SK-N-SH treated with all-trans-retinoic acid at 6 μM for 48 hours (cell line): ENCODE measurements at regions not wholly inside any gene's neighbourhood (a gene's known extent, or its start where the extent isn't known, plus 50 kb on each side); places are given as distances from the start of the nearest gene placed in this dataset.

Experiments used
- BACH2 ChIP-seq: fragments of 250-450 bp; sonication (Bioruptor Pico); IDR thresholded peaks from 2 replicates; pipeline ENCODE4 v1.9.0; 2021; ENCODE audit warnings: mild to moderate bottlenecking, borderline replicate concordance
- CREB5 ChIP-seq: fragments of 250-450 bp; sonication (Bioruptor Pico); IDR thresholded peaks from 2 replicates; pipeline ENCODE4 v1.5.1; 2020; ENCODE audit warnings: low read depth, mild to moderate bottlenecking, moderate library complexity
- CSDC2 ChIP-seq: fragments of 250-450 bp; sonication (Bioruptor Pico); IDR thresholded peaks from 2 replicates; pipeline ENCODE4 v1.5.0; 2020; ENCODE audit warnings: mild to moderate bottlenecking, moderate library complexity
- CSRNP3 ChIP-seq: fragments of 250-450 bp; sonication (Bioruptor Pico); IDR thresholded peaks from 2 replicates; pipeline ENCODE4 v1.5.1; 2021; ENCODE audit warnings: mild to moderate bottlenecking, moderate library complexity
- ESRRG ChIP-seq: fragments of 250-450 bp; sonication (Bioruptor Pico); IDR thresholded peaks from 2 replicates; pipeline ENCODE4 v1.6.1; 2021; ENCODE audit warnings: mild to moderate bottlenecking
- GLIS3 ChIP-seq: fragments of 250-450 bp; sonication (Bioruptor Pico); IDR thresholded peaks from 2 replicates; pipeline ENCODE4 v1.5.0; 2020; ENCODE audit warnings: mild to moderate bottlenecking, moderate library complexity
- PATZ1 ChIP-seq: fragments of 250-450 bp; sonication (Bioruptor Pico); IDR thresholded peaks from 2 replicates; pipeline ENCODE4 v1.8.0; 2020; ENCODE audit warnings: mild to moderate bottlenecking, moderate library complexity, borderline replicate concordance
- POU6F1 ChIP-seq: fragments of 250-450 bp; sonication (Bioruptor Pico); IDR thresholded peaks from 2 replicates; pipeline ENCODE4 v1.8.0; 2021; ENCODE audit warnings: low read depth, mild to moderate bottlenecking, moderate library complexity, borderline replicate concordance
- PPARA ChIP-seq: fragments of 250-450 bp; sonication (Bioruptor Pico); IDR thresholded peaks from 2 replicates; pipeline ENCODE4 v1.5.0; 2020; ENCODE audit warnings: mild to moderate bottlenecking, borderline replicate concordance
- RARB ChIP-seq: fragments of 250-450 bp; sonication (Bioruptor Pico); IDR thresholded peaks from 2 replicates; pipeline ENCODE4 v1.8.0; 2021; ENCODE audit warnings: mild to moderate bottlenecking, moderate library complexity
- TCF4 ChIP-seq: fragments of 250-450 bp; sonication (Bioruptor Pico); IDR thresholded peaks from 2 replicates; pipeline ENCODE4 v1.8.0; 2021; ENCODE audit warnings: mild to moderate bottlenecking, moderate library complexity, borderline replicate concordance
- ZNF8 ChIP-seq: fragments of 450-650 bp; formaldehyde crosslinking; IDR thresholded peaks from 2 replicates; pipeline ENCODE4 v1.5.0; 2020; ENCODE audit warnings: mild to moderate bottlenecking, moderate library complexity

GRCh38 chr6:84579404-84579803, 185.0 kb downstream of the TBX18 start:
- no peak for TF ChIP-seq PPARA (CRISPR knock-in tag)
- no peak for TF ChIP-seq ZNF8 (CRISPR knock-in tag)
- no peak for TF ChIP-seq PATZ1 (CRISPR knock-in tag)
- no peak for TF ChIP-seq ESRRG (CRISPR knock-in tag)
- TF ChIP-seq CREB5, result no peak
- TF ChIP-seq BACH2 (CRISPR knock-in tag), result no peak
- no peak for TF ChIP-seq CSRNP3
- TF ChIP-seq RARB (CRISPR knock-in tag), result no peak
- TF ChIP-seq TCF4, result no peak
- no peak for TF ChIP-seq GLIS3
- TF ChIP-seq CSDC2 (CRISPR knock-in tag), result no peak
- TF ChIP-seq POU6F1, result no peak
